Right ventricle myocardium inferior (tissue), 1 donor: ENCODE measurements at regions not wholly inside any gene's neighbourhood (a gene's known extent, or its start where the extent isn't known, plus 50 kb on each side); places are given as distances from the start of the nearest gene placed in this dataset.
A peak's percentile ranks its signal among the peaks of the same experiment; 100 is the strongest.

ENCODE experiments used
- ATAC-seq: fragments of 200-7000 bp; cut with Tn5 transposase; one replicate; pipeline ENCODE4 v1.9.1; 2020; ENCODE audit warnings: mild to moderate bottlenecking, moderate library complexity
- DNase-seq: peaks from one replicate; pipeline ENCODE4 v3.0.0; 2021; ENCODE audit errors: missing footprints
- intact Hi-C: fragments of 100-400 bp; cut with DNase I; formaldehyde crosslinking; loops from one replicate; pipeline ENCODE4 v1.11.0; 2022
- donor health status: DM: no; HTN: yes; CAD: no; lungs with severe emphysema.

DNA sequence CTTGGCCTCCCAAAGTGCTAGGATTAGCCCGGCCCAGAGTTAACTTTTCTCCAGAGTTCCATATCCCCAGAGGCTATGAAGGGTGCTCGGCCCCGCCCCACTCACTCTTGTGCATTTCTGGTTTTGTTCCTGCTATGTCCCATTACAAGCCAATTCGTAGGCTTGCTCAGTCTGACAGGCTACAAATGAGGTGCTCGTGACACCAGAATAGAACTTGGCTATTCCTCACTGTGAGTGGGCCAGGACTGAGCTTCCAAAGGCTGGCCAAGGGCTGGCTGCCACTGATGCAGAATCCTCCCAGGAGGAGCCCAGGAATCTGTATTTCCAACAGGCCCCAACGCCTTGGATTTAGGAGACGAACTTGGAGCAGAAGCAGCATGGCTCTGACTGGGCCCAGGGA lies 282.7 kb upstream of the C2CD4B start:
- ATAC-seq (peak; percentile 91), DNase-seq (peak; percentile 73)
- intact Hi-C loops, result no loop called here

DNA sequence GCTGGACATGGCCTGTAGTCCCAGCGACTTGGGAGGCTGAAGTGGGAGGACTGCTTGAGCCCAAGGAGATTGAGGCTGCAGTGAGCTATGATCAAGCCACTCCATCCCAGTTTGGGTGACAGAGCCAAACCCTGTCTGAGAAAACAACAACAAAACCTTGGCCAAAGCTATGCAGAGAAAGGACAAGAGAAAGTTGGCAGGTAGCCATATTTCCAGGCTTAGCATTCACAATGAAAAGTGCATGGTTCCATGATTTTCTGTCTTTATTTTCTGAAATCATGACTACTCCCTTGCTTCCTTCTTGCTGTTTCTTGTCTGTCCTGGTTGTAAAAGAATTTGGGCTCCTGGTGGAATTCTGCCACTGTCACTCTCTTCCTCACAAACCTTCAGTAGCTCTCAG lies 284.6 kb upstream of the C2CD4B start:
- intact Hi-C loops, result loop anchor here (10.0 kb wide), 1 partner anchor 195 kb away; no protein-coding TSS in a partner anchor
- ATAC-seq (no peak), DNase-seq (no peak)

DNA sequence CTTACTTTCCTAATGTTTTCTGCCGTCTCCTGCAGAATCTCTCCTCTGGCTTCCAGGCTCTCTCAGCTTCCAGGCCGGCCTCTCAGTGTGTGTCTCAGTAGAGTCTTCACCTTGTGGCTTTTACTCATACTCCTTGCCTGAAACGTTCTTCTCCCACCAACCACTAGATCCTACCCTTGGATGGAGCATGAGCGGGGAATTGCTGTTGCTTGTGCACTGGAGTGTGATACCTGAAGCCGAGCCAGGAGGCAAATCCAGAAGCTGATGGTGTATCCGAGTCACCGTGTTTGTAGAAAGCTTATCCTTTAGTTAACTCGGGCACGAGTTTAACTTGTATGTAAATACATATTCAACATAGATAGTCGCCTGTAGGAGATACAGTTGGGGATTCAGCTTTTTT lies 285.0 kb upstream of the C2CD4B start:
- no peak for DNase-seq
- ATAC-seq, result no peak
- intact Hi-C loops, result loop anchor here (10.0 kb wide), 1 partner anchor 195 kb away; no protein-coding TSS in a partner anchor

DNA sequence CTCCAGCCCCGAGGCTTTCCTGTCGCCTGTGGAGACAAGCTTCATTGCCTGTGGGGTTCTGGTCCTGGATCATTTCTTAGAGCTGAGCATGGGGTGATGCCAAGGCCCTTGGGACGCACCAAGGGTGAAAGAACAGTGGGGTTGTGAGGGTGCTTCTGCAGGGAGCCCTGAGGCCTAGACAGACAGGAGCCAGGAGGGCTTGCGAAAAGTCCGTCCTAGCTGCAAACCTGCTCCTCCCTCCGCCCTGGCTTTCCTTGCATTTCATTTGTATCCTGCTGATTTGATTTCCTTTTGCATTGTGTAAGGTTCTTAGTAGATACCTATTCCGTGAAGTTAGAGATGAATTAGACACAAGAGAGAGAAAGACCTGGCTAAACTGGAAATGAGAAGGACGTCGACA lies 286.9 kb upstream of the C2CD4B start:
- no peak for ATAC-seq
- intact Hi-C loops, result loop anchor here (10.0 kb wide), 1 partner anchor 193 kb away; no protein-coding TSS in a partner anchor
- no peak for DNase-seq

DNA sequence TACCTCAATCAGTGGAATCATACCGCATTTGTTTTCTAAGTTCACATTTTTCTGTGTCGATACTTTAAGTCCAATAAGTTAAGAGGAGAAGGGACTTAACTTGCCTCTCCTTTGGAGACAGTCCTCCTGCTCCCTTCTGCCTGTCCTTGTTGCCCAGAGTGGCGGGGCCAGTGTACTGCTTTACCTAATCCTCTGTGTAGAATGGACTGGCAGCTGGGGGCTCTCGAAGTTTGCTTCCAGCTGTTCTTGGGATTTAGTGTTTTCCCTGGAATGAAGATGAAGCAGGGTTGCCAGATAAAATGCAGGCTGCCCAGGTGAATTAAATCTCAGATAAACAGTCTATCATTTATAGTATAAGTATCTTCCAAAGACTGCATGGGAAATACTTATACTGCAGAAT lies 287.6 kb upstream of the C2CD4B start:
- intact Hi-C loops, result loop anchor here (10.0 kb wide), 1 partner anchor 192 kb away; no protein-coding TSS in a partner anchor
- no peak for ATAC-seq

DNA sequence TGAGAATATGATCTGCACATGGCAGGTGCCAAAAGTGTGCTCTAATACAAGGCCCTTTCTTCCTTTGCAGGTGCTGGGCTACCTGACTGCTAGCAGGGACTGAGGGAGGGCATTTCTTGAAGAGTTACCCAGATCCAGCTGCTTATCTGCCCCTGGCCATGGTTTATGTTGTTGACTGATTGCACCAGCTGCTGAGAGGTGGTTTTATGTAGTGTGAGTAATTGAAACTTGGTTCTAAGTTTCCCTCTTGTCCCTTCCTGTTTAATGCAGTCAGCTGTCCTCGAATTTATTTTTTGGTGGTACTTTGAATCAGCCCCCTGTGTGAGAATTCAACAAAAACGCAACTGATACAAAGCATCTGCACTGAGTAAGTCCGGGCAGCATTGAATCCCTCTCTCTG lies 288.3 kb upstream of the C2CD4B start:
- no peak for ATAC-seq
- intact Hi-C loops, result loop anchor here (10.0 kb wide), 1 partner anchor 191 kb away; no protein-coding TSS in a partner anchor

More for the DNA sequence above, 287.6 kb upstream of the C2CD4B start:
- no peak for DNase-seq

DNA sequence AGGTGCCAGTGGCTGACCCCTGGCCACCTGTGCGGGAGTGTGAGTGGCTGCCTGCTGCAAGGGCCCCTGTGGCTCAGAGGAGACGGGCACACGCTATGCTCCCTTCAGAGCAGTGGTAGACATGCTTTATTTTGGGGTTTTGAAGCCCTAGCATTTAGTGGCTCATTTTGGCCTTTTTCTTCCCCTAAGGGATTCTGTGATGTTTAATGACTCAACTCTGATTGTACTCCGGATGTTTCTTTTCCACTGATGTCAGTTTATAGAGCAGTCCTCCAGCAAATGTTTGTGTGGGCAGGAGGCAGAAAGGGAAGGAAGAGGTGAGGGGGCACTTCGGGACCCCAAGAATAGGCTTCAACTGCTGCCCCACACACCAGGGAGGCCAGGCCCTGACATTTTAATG lies 288.9 kb upstream of the C2CD4B start:
- ATAC-seq, result peak; percentile 18
- intact Hi-C loops, result loop anchor here (2.0 to 10.0 kb wide), 2 partner anchors 63 to 191 kb away; partner anchors contain the start of gene TLN2

More for the DNA sequence above, 288.3 kb upstream of the C2CD4B start:
- DNase-seq, result no peak

DNA sequence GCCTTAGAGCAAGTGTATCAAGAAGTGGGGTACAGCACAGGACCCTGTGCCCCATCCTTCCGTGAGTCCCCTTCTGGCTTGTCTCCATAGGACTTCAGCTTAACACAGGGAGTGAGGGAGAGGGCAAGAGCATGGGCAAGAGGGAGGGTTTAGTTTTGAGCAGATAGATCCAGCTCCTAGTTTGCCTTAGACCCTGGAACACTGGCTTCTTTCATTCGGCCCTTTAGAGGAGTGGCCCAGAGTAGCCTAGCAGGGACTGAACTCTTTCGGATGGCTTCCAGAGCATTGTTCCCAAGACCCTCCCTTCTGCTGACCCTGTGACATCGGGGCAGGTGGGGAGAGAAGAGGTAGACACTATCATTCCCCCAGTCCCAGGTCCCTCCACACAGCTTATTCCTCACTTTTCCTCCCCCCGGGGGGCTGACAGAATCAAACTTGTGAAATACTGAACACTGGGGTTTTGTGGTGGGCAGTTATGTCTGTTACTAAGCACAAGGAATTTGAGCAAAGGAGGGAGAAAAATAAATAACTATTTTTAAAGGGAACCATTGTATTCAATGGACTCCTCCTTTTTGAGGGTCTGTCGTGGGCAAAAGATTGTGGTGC lies 289.6 kb upstream of the C2CD4B start:
- ATAC-seq (no peak), DNase-seq (no peak)
- intact Hi-C loops, result loop anchor here (2.0 to 10.0 kb wide), 3 partner anchors 53 to 190 kb away; partner anchors contain the start of gene TLN2

More for the DNA sequence above, 288.9 kb upstream of the C2CD4B start:
- no peak for DNase-seq

DNA sequence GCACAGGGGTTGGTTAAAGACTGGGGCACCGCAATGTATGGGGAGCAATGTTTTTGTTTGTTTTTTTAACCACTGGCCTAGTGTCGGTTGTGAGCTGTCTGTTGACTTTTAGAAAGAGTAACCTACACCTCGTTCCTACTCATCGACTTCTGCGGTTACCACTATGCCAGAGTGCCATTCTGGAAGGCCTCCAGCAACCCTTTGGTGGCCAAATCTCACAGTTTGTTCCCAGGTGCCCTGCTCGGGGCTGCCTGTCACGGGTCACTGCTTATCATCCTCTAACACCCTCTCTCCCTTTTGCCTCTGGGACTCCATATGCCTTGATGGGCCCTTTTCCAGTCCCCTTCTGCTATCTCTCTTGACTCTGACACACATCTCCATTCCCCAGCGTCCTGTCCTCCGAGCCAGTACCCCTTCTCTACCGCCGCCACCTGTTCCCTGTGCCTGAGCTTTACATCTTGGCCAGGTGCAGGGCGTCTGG lies 290.4 kb upstream of the C2CD4B start:
- DNase-seq, result no peak
- intact Hi-C loops, result loop anchor here (2.0 to 10.0 kb wide), 3 partner anchors 52 to 189 kb away; partner anchors contain the start of gene TLN2
- ATAC-seq, result peak; percentile 82

DNA sequence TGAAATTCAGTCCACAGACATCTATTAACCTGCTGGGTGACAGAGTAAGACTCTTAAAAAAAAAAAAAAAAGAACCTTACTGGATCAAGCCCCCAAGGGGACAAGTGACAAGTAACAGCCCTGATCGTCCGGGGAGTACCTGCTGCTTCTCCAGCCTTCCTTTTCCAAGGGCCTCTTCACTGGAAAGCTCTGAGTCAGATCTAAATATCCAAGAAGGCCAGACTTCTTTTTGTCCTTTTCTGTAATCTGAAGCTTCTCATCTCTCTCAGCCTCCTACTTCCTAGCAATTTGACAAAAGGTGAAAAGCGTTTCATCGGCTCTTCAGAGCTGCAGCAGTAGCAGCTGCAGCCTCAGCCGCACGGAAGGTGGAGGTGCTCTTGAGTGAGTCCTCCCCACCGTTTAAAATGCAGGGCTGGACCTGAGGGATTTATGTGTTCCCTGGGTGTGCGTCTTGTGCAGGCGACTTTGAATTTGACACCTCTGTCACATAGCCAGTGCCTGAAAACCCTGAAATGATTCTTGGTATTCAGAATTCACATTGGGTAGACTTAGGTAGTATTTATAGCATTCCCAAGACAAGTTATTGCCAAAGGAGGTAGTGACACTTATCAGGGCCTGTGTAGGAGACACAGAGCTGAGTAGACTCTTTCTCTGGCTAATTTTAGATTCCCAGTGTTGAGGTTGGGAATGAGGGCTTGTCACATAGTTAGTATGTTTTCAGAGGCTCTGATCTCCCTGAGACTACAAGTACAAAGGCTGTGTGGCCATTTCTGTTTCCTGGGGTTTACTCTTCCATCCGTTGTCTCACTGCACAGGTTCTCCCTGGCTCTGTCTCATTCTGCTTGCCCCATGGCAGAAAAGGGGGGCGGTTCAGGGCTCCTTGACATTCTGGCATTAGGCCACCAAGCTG lies 291.2 kb upstream of the C2CD4B start:
- peak; percentile 69 for ATAC-seq
- intact Hi-C loops, result loop anchor here (5.0 to 10.0 kb wide), 2 partner anchors 51 to 189 kb away; no protein-coding TSS in a partner anchor

DNA sequence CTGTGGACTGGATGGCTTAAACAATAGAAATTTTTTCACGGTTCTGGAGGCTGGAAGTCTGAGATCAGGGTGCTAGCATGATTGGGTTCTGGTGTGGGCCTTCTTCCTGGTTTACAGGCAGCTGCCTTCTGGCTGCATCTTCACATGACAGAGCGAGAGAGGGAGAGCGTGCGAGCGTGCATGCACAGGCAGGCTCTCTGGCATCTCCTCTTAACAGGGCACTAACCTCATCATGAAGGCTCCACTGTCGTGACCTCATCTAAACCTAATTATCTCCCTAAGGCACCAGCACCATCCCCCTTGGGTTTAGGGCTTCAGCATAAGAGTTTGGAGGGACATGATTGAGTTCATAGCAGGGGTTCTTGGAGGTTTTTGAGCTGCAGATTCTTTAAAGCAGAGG lies 292.0 kb upstream of the C2CD4B start:
- ATAC-seq, result no peak
- intact Hi-C loops, result loop anchor here (5.0 to 10.0 kb wide), 2 partner anchors 50 to 188 kb away; no protein-coding TSS in a partner anchor
- no peak for DNase-seq

More for the DNA sequence above, 291.2 kb upstream of the C2CD4B start:
- no peak for DNase-seq

DNA sequence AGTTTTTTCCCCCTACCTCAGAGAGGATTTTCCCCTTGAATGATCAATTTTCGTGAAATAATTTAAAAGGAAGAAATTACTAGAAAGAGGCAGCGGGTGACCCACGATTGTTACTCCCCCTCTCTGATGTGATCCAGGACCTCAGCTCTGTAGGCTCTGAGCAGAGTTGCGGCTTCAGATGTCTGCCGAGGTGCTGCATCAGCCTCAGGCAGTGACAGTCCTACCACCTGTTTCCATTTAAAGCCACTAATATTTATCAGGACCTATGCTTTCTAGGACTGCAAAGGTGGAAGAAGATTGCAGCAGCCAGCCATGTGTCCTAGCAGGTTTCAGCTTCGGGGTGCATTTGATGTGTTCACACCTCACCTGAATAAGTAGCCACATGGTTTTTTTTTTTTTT lies 294.8 kb upstream of the C2CD4B start:
- ATAC-seq, result no peak
- intact Hi-C loops, result loop anchor here (5.0 to 10.0 kb wide), 2 partner anchors 47 to 185 kb away; no protein-coding TSS in a partner anchor
- no peak for DNase-seq

DNA sequence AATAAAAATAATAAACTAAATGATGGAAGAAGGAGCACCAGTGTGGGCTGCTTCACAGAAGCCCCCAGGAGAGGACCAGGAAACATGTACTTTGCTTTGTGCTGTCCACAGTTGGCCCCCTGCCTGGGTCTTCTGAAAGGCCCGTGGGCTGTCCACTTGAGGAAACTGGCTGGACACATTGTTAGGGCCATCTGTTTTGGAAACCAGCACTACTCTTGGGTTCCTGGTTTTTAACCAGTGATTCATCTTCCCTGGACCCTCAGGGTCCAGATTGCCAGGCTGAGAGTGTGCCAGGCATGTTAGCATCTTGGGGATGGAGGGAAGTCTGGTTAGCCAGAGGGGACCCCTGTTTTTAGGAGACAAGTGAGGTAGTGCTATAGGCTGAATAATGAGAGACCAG lies 297.2 kb upstream of the C2CD4B start:
- intact Hi-C loops, result no loop called here
- no peak for DNase-seq
- peak; percentile 38 for ATAC-seq

DNA sequence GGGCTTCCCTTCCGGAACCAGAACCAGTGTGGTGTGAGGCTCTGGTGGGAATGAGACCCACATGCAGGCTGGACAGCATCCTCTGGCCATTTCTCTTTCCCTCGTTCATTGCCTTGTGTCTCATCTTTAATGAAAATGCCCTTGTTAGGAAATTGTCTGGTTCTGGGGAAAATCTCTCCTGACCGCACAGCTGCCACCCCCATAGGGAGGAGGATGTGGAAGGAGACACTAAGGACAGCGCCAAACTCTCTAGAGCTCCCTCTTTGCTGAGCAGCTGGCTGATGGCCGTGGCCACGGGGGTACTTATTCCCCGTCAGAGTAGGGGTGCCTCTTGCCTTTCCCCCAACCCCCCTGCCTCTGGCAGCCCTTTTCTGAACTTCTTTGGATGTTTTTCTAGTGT lies 297.6 kb upstream of the C2CD4B start:
- peak; percentile 44 for ATAC-seq
- intact Hi-C loops, result no loop called here
- no peak for DNase-seq

DNA sequence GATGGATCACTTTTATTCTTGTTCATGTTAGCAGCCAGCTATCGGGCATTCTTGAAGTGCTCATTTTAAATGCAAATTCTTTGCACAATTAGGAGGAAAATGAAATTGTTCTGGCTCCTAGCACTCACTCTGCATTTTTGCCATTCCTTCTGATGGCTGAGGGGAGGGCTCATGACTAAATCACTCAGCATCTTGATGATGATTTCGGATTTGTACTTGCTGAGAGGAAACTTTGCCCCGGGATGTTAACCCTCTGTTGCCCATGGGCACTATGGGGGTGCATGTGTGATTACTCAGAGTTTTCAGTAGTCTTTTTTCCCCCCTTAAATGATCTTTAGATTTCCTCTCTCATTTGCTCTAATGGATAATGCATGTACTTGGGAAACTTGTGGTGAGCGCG lies 299.6 kb upstream of the C2CD4B start:
- DNase-seq (no peak), ATAC-seq (no peak)
- intact Hi-C loops, result no loop called here

DNA sequence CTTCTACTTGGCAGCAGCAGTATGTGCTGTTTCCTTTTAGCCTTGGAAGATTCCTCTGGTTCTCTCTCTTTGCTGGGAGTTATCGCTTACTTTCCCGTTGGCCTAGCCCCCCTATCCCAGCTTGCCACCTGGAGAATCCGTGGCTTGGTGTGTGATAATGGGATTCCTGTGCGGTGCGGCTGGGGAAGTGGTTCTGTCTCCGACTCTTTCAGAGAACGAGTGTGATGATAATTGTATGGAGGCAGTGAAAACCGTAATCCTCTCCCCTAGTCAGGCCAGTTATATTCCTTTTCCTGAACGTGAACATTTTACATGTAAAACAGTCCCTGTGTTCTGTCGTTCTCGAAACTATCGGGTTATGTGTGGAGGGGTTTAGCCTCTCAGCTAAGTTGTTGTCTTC lies 300.1 kb upstream of the C2CD4B start:
- intact Hi-C loops, result no loop called here
- no peak for DNase-seq
- no peak for ATAC-seq

DNA sequence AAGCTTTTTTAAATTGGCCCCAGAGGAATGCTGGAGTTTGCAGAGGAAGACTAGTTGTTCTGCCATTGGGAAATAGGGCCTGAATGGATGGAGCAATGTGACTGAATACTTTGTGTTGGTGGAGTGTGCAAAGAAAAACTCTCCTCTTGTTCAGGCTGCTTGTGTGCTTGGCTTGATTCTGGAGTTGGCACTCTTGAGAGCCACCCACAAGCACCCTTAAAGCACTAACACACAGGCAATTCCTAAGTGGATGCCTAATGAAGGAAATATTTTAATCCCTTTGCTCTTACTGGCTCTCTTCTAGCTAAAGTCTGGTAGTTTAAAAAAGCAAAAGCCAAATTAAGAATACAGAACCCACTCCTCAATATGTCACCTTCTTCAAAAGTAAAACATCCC lies 304.4 kb upstream of the C2CD4B start:
- intact Hi-C loops, result no loop called here
- no peak for DNase-seq
- no peak for ATAC-seq

DNA sequence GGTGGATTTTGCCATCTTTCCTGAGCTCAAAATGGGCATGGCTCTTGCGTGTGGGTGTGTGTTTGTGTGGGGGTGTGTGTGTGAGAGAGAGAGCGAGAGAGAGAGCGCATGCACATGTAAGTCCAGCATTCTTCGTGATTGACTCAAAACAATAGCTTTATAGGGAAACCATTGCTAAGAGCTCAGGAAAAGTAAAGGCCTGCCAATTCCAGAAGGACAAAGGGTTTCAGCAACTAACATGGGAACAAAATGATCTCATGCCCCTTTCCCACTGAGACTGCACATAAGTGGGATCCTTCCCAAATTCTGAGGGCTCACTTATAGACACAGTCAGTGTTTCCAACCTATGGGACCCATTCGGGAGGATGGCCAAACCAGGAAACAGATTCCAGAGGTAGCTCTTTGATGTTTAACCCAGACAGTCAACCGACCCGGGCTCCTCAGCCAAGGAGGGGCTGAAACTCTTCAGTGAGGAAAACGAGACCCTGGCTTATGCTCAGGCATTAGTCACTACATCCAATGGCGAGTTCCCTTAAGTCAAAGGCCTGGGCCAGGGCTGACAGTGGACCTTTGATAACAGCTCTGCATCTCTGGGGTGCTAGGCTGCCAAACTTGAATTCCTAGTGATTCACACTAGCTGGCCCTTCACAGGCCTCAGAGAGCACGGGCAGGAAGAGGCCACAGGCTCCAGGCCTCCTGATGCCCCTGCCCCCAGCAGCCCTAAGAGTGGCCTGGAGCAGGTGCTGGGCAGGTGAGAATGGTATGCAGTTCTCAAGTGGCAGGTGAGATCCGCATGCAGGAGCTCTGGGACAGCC lies 305.0 kb upstream of the C2CD4B start:
- intact Hi-C loops, result loop anchor here (5.0 kb wide), 1 partner anchor 77 kb away; no protein-coding TSS in a partner anchor
- ATAC-seq (peak; percentile 86), DNase-seq (no peak)
